Thyroid gland (tissue), 4 donors: ENCODE measurements at regions not wholly inside any gene's neighbourhood (a gene's known extent, or its start where the extent isn't known, plus 50 kb on each side); places are given as distances from the start of the nearest gene placed in this dataset.

Experiments used
- POLR2A ChIP-seq, 2 donors: fragments of 450-650 bp; IDR thresholded peaks; one replicate each; pipeline ENCODE4 v1.6.1; 2017; ENCODE audit warnings: antibody characterized with exemption in 2 of 2, mild to moderate bottlenecking in 2 of 2, moderate library complexity in 1 of 2
- TF ChIP-seq, protein P1 (sequence below), 6 experiments: fragments of 200-600 bp in 3 of 6; fragments of 450-650 bp in 3 of 6; sonication (generic) in 3 of 6; IDR thresholded peaks; one replicate each; pipeline ENCODE4 v1.5.1; 2016 to 2019; ENCODE audit warnings: antibody characterized with exemption in 6 of 6, mild to moderate bottlenecking in 2 of 6, inconsistent platforms in 1 of 6, moderate library complexity in 1 of 6

DNA sequence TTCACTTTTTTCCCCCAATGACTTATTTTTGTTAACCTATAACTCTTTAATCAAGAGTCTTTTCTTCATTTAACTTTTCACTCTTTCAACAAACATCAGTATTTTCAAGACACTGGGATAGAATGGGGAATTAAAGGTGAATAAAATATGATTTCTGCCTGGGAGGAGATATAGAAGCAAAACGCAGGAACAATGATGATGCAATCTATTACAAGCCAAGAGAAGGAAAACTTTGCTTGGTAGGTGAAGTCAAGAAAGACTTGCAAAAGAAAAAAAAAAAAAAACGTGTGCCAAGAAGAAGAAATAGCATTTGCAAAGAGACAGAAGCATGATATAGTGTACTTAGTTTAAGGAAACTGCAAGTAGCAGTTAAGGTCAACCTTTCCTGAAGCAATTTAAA is 207.3 kb upstream of the KCNH7 start:
- TF ChIP-seq, protein P1, sequence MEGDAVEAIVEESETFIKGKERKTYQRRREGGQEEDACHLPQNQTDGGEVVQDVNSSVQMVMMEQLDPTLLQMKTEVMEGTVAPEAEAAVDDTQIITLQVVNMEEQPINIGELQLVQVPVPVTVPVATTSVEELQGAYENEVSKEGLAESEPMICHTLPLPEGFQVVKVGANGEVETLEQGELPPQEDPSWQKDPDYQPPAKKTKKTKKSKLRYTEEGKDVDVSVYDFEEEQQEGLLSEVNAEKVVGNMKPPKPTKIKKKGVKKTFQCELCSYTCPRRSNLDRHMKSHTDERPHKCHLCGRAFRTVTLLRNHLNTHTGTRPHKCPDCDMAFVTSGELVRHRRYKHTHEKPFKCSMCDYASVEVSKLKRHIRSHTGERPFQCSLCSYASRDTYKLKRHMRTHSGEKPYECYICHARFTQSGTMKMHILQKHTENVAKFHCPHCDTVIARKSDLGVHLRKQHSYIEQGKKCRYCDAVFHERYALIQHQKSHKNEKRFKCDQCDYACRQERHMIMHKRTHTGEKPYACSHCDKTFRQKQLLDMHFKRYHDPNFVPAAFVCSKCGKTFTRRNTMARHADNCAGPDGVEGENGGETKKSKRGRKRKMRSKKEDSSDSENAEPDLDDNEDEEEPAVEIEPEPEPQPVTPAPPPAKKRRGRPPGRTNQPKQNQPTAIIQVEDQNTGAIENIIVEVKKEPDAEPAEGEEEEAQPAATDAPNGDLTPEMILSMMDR (IDR thresholded peaks at IDR 0.05), result no peak
- TF ChIP-seq POLR2A (IDR thresholded peaks at IDR 0.05), result no peak
